GM18511 (cell line): ENCODE measurements at regions not wholly inside any gene's neighbourhood (a gene's known extent, or its start where the extent isn't known, plus 50 kb on each side); places are given as distances from the start of the nearest gene placed in this dataset.
A peak's percentile ranks its signal among the peaks of the same experiment; 100 is the strongest.
"Not testable (repeated sequence)": the region's sequence is repeated elsewhere in the genome, so short reads cannot be mapped to it uniquely, and the experiment has no call there.

Experiments used
- ATAC-seq: cut with Tn5 transposase; IDR thresholded peaks from one replicate; pipeline ENCODE4 v1.9.1; 2021; ENCODE audit warnings: mild to moderate bottlenecking, moderate library complexity; ENCODE audit not compliant: unreplicated experiment

- no peak for ATAC-seq
These were observed 256.9 kb downstream of the SPRY2 start for GRCh38 chr13:80083853-80084676.

- no peak for ATAC-seq
These were observed 257.7 kb downstream of the SPRY2 start for GRCh38 chr13:80083081-80083852.

- ATAC-seq: no peak
These were observed 258.4 kb downstream of the SPRY2 start for GRCh38 chr13:80082396-80083080.

GRCh38 chr13:80074811-80075210 lies 266.1 kb downstream of the SPRY2 start:
- ATAC-seq: no peak

GRCh38 chr13:80074143-80074752 lies 266.7 kb downstream of the SPRY2 start:
- ATAC-seq: no peak

- peak; percentile 52 for ATAC-seq
These were observed 268.7 kb downstream of the SPRY2 start for GRCh38 chr13:80072231-80072630.

GRCh38 chr13:80070024-80070703 lies 270.8 kb downstream of the SPRY2 start:
- no peak for ATAC-seq

GRCh38 chr13:80069374-80069773 lies 271.6 kb downstream of the SPRY2 start:
- no peak for ATAC-seq

GRCh38 chr13:80065996-80066395 lies 274.9 kb downstream of the SPRY2 start:
- no peak for ATAC-seq

GRCh38 chr13:80062416-80062815 lies 278.5 kb downstream of the SPRY2 start:
- ATAC-seq: not testable (repeated sequence)

- ATAC-seq: no peak
These were observed 281.1 kb downstream of the SPRY2 start for GRCh38 chr13:80059789-80060188.

GRCh38 chr13:80058626-80059025 lies 282.3 kb downstream of the SPRY2 start:
- no peak for ATAC-seq

- ATAC-seq: no peak
These were observed 285.1 kb downstream of the SPRY2 start for GRCh38 chr13:80055847-80056246.

GRCh38 chr13:80054806-80055205 lies 286.1 kb downstream of the SPRY2 start:
- ATAC-seq: no peak

- ATAC-seq: no peak
These were observed 288.6 kb downstream of the SPRY2 start for GRCh38 chr13:80052286-80052685.

GRCh38 chr13:80050252-80050651 lies 290.7 kb downstream of the SPRY2 start:
- ATAC-seq: no peak

- ATAC-seq: peak; percentile 99
These were observed 292.1 kb downstream of the SPRY2 start for GRCh38 chr13:80048802-80049201.

- no peak for ATAC-seq
These were observed 292.9 kb downstream of the SPRY2 start for GRCh38 chr13:80048030-80048429.

GRCh38 chr13:80047406-80047805 lies 293.5 kb downstream of the SPRY2 start:
- no peak for ATAC-seq

GRCh38 chr13:80040981-80041317 lies 300.0 kb downstream of the SPRY2 start:
- no peak for ATAC-seq
